ENCODE measurements at regions not wholly inside any gene's neighbourhood (a gene's known extent, or its start where the extent isn't known, plus 50 kb on each side); places are given as distances from the start of the nearest gene placed in this dataset.

DNA sequence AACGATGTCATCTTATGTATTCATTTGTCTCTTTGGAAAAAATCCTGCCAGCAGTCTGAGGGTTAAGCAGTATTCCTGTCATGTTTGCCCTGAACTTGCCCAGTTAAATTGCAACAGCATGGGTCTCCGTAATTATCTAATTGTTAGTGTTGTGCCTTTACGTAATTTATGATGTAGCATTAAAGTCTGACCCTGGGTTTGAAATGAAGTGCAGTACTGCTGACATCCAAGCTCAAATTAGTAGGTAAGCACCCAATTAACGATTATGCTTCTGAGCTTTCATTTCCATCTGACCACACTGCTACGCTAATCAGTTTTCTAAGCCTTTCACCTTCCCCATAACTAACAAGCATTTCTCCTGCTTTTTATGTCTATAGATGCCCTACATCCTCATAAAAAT, 241.8 kb downstream of the ARRDC4 start:
- no peak for DNase-seq (ENCODE audit: low spot score)

DNA sequence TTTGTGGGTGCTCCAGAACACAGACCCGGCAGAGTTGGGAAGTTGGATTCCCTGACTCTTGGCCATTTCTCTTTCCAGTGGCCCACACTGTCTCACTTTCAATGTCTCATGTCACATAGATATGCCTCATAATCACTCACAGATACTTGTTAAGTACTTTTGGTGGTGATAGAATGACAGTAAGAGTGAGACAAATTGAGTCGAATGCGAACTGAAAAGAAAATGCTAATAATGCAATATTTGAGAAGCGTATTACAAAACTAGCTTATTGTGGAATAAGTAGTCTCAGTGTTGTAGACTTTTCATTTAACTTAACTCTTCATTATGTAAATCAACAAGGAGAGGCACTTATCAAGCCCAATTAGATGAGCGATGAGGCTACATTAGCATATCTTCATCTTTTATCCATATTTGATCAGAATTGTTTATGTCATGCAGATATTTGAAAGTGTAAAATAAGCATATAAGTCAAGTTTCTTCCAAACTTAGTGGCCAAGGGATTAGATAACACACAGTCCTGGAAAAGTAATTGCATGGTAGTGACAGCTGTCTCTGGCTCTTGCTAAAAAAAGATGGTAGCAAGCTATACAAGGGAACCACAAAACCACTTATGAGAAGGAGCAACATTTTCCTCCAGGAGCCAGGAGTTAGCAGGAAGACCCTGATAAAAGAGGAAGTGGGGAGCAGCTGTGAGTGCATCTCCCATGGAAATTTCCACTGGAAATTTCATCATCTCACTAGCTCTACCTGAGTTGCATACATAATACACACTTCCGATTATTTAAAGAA, 243.6 kb downstream of the ARRDC4 start:
- DNase-seq (ENCODE audit: low spot score): no peak

DNA sequence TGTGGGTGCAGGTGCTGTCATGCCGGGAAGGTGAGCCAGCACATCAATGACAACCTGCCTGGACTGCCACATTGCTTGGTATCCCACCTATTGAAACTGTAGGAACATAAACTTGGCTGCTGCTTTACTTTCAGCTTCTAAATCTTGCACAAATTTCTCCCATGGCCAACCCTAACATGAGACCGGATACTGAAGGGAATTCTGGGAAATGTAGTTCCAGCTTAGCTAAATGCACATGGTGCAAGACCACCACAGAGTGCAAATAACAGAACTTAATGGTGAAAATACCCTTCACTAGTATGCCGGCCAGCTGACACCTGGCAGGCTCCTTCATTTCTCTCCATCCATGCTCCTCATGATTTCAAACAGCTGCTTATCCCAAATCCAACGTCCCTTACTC, 247.4 kb downstream of the ARRDC4 start:
- DNase-seq (ENCODE audit: low spot score): no peak

DNA sequence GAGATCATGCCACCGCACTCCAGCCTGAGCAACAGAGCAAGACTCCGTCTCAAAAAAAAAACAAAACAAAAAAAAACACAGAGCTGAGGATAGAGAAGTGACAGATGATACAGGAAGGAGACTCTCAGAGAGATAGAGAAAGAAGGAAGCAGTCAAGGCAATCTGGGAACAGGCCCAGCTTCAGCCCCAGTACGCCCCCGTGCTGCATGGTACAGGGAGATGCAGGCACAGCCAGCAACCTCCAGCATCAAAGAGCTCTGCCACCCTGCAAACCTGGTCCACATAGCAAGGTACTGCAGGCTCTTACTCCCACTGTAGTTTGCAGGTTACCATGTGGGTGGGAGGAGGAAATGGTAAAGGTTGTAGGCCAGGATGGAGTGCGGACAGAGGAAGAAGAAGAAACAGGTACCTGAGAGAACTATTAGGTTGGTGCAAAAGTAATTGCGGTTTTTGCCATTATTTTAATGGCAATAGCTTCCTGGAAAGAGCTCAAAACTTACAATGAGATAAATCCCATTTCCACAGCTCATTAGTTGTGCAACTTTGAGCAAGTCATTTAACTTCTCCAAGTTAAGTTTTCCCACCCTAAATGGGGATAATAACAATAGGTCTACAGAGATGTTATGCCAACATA, 253.0 kb downstream of the ARRDC4 start:
- no peak for DNase-seq (ENCODE audit: low spot score)

DNA sequence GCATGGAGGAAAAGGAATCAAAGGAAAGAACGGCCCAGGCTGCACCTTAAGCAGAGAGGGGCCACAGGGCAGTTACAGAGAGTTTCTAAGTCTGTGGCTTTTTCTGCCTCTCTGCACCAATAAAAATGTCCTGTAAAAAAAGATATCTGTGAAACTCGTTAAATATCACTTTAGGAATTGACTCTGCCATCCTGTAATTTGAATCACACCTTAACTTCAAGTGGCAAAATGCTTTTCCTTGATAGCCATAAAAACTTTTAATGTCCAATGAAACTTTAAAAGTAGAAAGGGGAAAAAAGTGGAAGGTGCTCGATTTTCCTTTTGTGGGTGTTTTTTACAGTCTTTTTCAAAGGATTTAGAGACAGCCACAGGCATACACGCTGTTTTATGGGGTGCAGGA, 255.7 kb downstream of the ARRDC4 start:
- no peak for DNase-seq (ENCODE audit: low spot score)

DNA sequence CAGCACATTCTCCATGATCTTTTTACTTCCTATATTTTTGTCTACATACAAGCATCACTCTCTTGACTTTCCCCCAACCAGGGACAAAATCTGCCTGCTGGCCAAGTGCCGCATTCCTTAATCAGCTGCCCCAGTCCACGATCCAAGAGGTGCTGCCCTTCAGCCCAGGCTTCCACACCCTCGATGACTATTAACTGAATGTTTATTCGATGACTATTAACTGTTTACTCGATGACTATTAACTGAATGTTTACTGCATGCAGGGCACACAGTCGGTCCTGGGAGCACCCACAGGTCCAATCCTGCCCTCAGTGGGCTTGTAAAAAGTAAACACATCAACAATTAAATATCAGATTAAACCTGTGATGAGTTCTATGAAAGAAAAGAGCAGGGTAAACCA, 256.9 kb downstream of the ARRDC4 start:
- DNase-seq (ENCODE audit: low spot score): no peak

- DNase-seq (ENCODE audit: low spot score): no peak
Measured at GRCh38 chr15:98221144-98221543, 260.6 kb downstream of the ARRDC4 start.

DNA sequence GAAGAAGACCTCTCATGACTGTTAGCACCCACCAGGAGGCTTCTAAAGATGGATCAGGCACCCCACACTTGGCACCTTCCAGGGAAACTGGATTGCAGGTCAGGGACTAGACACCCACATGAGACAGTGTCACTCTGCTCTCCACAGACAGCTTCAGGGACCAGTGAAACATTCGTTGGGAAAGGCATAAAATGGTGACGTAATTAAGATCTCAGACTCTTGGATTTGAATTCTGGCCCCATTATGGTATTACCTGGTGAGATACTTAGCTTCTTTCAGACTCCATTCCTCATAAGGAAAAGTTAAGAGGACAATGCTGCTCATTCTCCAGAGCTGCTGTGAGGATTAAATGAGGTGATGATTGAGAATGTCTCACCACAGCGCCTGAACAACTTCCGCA, 261.1 kb downstream of the ARRDC4 start:
- no peak for DNase-seq (ENCODE audit: low spot score)

DNA sequence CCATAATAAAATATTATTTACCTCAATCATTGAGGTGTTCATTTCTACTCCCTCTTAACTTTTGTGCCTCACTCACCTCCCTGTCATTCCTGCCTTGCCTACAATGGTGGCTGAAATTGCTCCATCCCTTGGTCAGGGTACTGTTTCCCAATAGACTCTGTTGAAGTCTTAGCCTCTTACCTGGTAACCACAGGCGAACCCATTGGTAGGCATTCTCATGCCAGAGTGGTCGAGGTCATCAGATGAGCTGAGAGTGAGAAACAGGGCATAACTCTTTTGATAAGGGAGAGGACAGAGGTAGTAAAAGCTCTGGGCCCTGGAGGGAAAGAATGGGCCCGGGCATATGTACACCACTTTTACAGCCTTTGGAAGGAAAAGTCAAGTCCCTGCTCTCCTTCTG, 265.6 kb downstream of the ARRDC4 start:
- DNase-seq (ENCODE audit: low spot score): no peak

DNA sequence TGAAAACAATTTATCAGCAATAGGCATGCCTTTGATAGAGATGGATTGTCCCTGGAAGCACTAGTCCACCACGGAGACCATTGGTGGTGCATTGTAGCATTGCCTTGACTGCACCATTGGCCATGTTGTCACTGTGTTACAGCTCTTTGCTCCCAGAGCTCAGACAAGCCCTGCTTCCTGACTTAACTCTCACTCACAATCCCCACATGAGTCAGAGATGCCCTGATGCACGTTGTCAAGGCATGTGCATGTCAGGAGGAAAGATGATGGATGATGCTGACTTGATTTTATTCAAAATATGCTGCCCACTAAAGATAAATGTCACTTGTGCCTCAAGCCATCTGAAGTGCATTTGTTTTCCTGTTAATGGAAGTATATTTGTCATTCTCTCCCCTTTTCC, 266.1 kb downstream of the ARRDC4 start:
- DNase-seq (ENCODE audit: low spot score): no peak

GRCh38 chr15:98228846-98229245, 268.3 kb downstream of the ARRDC4 start:
- DNase-seq (ENCODE audit: low spot score): no peak

DNA sequence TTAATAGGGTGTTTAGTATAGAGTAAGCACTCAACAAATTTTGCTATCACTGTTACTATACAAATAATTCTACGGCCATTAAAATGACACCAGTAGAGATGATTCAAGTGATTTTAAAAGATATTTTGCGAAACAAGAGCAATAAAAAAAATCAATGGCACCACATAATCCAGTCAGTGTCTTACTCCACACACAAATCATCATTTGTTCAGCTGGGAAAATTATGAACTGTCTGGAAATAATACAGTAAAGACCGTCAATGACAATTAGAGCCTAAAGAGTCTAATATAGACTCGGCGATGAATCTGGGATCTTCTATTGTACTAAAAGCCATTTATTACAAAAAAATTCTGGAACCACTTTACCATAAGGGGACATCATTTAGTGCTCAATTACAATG, 270.5 kb downstream of the ARRDC4 start:
- DNase-seq (ENCODE audit: low spot score): no peak

- DNase-seq (ENCODE audit: low spot score): no peak
Measured at GRCh38 chr15:98231696-98232440, 271.4 kb downstream of the ARRDC4 start.

DNA sequence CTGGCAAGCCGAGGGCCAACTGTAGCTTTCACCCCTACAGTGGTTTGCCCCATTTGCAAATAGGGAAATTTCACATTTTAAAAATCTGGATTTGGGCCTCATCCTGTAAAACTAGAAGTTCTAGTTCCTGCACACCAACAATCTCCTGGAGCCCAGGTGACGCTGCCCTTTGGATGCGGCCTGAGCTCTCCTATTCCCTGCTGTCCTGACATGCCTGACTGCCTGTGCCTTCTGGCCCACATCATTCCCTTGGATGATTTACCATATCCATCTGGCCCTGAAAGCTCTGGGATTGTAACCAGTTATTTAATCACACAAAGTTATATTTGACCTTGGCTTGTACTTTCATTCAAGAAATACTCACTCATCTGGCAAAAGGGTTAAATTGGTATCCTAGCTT, 272.3 kb downstream of the ARRDC4 start:
- DNase-seq (ENCODE audit: low spot score): no peak

GRCh38 chr15:98233873-98234272, 273.4 kb downstream of the ARRDC4 start:
- no peak for DNase-seq (ENCODE audit: low spot score)

DNA sequence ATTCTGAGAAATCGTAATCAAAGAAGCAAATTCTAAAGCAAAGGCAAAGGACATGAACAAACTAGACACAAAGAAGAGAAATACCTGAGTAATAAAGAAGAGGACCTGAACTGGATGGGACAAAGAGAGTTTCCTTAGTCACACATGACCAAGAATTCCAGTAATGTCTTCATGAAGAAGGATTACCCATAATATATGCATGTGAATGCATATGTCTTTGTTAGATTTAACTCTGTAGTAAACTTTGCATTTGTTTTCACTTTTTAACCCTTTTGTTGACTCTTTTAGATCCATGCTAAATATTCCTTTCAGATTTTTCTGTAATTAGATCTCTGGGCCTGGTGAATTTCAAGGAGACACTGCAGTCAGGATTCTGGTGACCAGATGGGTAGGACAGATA, 279.8 kb downstream of the ARRDC4 start:
- DNase-seq (ENCODE audit: low spot score): no peak

GRCh38 chr15:98241032-98241554, 280.6 kb downstream of the ARRDC4 start:
- DNase-seq (ENCODE audit: low spot score): no peak

- no peak for DNase-seq (ENCODE audit: low spot score)
Measured at GRCh38 chr15:98257290-98257689, 296.8 kb downstream of the ARRDC4 start.

DNA sequence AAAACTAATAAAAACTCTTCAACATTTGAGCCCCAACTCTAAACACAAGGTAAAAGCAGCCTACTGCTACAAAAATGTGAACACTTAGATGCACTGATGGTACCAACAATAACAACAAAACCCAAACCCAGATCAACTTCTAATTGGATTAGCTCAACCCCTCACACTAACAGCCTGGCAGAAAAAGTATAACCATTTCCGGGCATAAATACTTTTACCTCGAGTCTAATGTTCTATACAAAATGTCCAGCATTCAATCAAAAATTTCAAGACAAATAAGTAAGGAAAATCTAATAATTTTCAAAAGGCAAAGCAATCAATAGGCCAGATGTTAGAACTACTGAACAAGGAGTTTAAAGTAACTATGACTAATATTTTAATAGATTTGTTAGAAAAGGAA, 303.3 kb downstream of the ARRDC4 start:
- DNase-seq (ENCODE audit: low spot score): no peak

GRCh38 chr15:98266295-98266694, 305.8 kb downstream of the ARRDC4 start:
- DNase-seq (ENCODE audit: low spot score): no peak

DNA sequence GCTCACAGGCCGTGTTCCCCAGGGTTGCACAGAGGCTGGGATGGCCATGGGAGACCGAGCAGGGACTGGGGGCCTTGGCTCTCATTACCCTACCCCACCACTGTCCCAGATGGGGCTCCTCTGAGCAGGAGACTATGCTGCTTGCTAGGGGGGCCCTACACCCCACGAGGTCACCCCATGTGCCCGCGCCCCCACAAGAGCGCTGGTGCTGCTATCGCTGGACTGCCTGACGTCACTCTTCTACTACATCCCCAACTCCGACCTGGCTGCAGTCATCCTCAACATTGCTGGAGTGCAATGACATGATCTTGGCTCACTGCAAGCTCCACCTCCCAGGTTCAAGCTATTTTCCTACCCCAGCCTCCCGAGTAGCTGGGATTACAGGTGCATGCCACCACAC, 307.7 kb downstream of the ARRDC4 start:
- no peak for DNase-seq (ENCODE audit: low spot score)

DNA sequence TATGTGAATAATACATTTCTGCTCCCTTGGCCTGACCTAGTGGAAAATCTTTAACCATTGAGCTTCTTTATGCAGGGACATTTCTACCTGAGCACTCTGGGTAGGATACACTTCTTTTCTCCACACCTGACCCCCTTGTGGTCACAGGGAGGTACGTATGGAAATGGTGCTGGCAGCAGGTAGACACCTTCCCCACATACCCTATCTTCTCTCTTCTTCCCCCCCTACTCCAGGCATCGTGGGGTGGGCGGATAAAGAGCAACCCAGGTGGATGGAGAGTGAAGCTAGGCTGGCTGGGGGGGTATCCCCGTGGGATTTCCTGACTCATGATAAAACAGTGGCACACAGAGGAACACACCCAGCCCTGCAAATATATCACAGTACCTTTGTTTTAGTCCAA, 312.1 kb downstream of the ARRDC4 start:
- DNase-seq (ENCODE audit: low spot score): no peak

DNA sequence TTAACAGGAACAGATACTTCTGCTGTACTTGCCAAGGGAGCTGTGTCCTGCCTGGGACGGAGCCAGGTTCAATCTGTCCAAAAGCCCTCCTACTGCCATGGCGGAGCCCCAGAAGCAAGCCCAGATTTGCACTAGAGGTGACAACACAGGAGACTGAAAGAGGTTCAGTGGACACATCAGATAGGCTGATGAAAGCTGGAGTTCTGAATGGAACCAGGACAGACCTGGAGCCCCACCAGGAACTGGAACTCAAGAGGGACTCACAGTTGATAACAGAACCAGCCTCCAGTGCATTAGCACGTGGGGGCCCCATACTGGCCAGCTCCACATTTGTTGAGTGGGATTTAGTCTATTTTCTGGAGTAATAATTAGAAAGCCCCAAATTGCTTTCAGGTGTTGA, 315.5 kb downstream of the ARRDC4 start:
- no peak for DNase-seq (ENCODE audit: low spot score)

Measured in hepatic stellate cell (primary cell).